ENCODE measurements at regions not wholly inside any gene's neighbourhood (a gene's known extent, or its start where the extent isn't known, plus 50 kb on each side); places are given as distances from the start of the nearest gene placed in this dataset.
"Not testable (repeated sequence)": the region's sequence is repeated elsewhere in the genome, so short reads cannot be mapped to it uniquely, and the experiment has no call there.

- Histone ChIP-seq H3K36me3 (ENCODE audit: control insufficient read depth, insufficient read depth, low read length) (no peaks in the 10 kb centered on the region), H3K9me3 (ENCODE audit: control insufficient read depth, insufficient read depth, low read depth, low read length) (no peaks in the 10 kb centered on the region), H3K4me1 (ENCODE audit: control insufficient read depth, insufficient read depth, low read length) (no peaks in the 10 kb centered on the region), H3K27me3 (ENCODE audit: control insufficient read depth, insufficient read depth, low read length) (no peaks in the 10 kb centered on the region), H3K27ac (ENCODE audit: low read depth, low read length) (no peak overlapping the region), H3K9ac (ENCODE audit: low read length) (no peak overlapping the region), H3K4me3 (ENCODE audit: low read depth, low read length) (no peak overlapping the region)
Observed at GRCh38 chr3:147240581-147240980, 165.8 kb downstream of the ZIC4 start.

- Histone ChIP-seq H3K27me3 (ENCODE audit: control insufficient read depth, insufficient read depth, low read length) (no peaks in the 10 kb centered on the region), H3K4me1 (ENCODE audit: control insufficient read depth, insufficient read depth, low read length) (no peaks in the 10 kb centered on the region), H3K4me3 (ENCODE audit: low read depth, low read length) (no peak overlapping the region), H3K36me3 (ENCODE audit: control insufficient read depth, insufficient read depth, low read length) (no peaks in the 10 kb centered on the region), H3K27ac (ENCODE audit: low read depth, low read length) (no peak overlapping the region), H3K9me3 (ENCODE audit: control insufficient read depth, insufficient read depth, low read depth, low read length) (no peaks in the 10 kb centered on the region), H3K9ac (ENCODE audit: low read length) (no peak overlapping the region)
Observed at GRCh38 chr3:147237991-147238390, 168.4 kb downstream of the ZIC4 start.

GRCh38 chr3:147231980-147232379, 174.4 kb downstream of the ZIC4 start:
- H3K9me3 ChIP-seq (ENCODE audit: control insufficient read depth, insufficient read depth, low read depth, low read length); H3K36me3 ChIP-seq (ENCODE audit: control insufficient read depth, insufficient read depth, low read length); H3K4me3 ChIP-seq (ENCODE audit: low read depth, low read length); H3K27me3 ChIP-seq (ENCODE audit: control insufficient read depth, insufficient read depth, low read length); H3K27ac ChIP-seq (ENCODE audit: low read depth, low read length); H3K9ac ChIP-seq (ENCODE audit: low read length); H3K4me1 ChIP-seq (ENCODE audit: control insufficient read depth, insufficient read depth, low read length): not testable (repeated sequence)

GRCh38 chr3:147231111-147231510, 175.2 kb downstream of the ZIC4 start:
- peaks cover 4% of the 10 kb centered on the region; the same call in 1 of the 2 replicates for H3K9me3 ChIP-seq (ENCODE audit: control insufficient read depth, insufficient read depth, low read depth, low read length)
- no peaks in the 10 kb centered on the region for H3K36me3 ChIP-seq (ENCODE audit: control insufficient read depth, insufficient read depth, low read length)
- no peak overlapping the region for H3K4me3 ChIP-seq (ENCODE audit: low read depth, low read length)
- no peaks in the 10 kb centered on the region for H3K27me3 ChIP-seq (ENCODE audit: control insufficient read depth, insufficient read depth, low read length)
- no peaks in the 10 kb centered on the region for H3K4me1 ChIP-seq (ENCODE audit: control insufficient read depth, insufficient read depth, low read length)
- no peak overlapping the region for H3K9ac ChIP-seq (ENCODE audit: low read length)
- no peak overlapping the region for H3K27ac ChIP-seq (ENCODE audit: low read depth, low read length)

GRCh38 chr3:147222291-147222690, 184.1 kb downstream of the ZIC4 start:
- H3K27ac ChIP-seq (ENCODE audit: low read depth, low read length), result no peak overlapping the region
- no peak overlapping the region for H3K4me3 ChIP-seq (ENCODE audit: low read depth, low read length)
- no peaks in the 10 kb centered on the region for H3K4me1 ChIP-seq (ENCODE audit: control insufficient read depth, insufficient read depth, low read length)
- no peaks in the 10 kb centered on the region for H3K36me3 ChIP-seq (ENCODE audit: control insufficient read depth, insufficient read depth, low read length)
- no peak overlapping the region for H3K9ac ChIP-seq (ENCODE audit: low read length)
- H3K27me3 ChIP-seq (ENCODE audit: control insufficient read depth, insufficient read depth, low read length), result no peaks in the 10 kb centered on the region
- no peaks in the 10 kb centered on the region for H3K9me3 ChIP-seq (ENCODE audit: control insufficient read depth, insufficient read depth, low read depth, low read length)

- no peaks in the 10 kb centered on the region for H3K27me3 ChIP-seq (ENCODE audit: control insufficient read depth, insufficient read depth, low read length)
- H3K36me3 ChIP-seq (ENCODE audit: control insufficient read depth, insufficient read depth, low read length), result no peaks in the 10 kb centered on the region
- no peak overlapping the region for H3K9ac ChIP-seq (ENCODE audit: low read length)
- H3K27ac ChIP-seq (ENCODE audit: low read depth, low read length), result no peak overlapping the region
- H3K4me1 ChIP-seq (ENCODE audit: control insufficient read depth, insufficient read depth, low read length), result no peaks in the 10 kb centered on the region
- H3K4me3 ChIP-seq (ENCODE audit: low read depth, low read length), result no peak overlapping the region
- H3K9me3 ChIP-seq (ENCODE audit: control insufficient read depth, insufficient read depth, low read depth, low read length), result no peaks in the 10 kb centered on the region
Observed at GRCh38 chr3:147218965-147219364, 187.4 kb downstream of the ZIC4 start.

GRCh38 chr3:147216143-147216673, 190.1 kb downstream of the ZIC4 start:
- Histone ChIP-seq H3K27ac (ENCODE audit: low read depth, low read length) (no peak overlapping the region), H3K36me3 (ENCODE audit: control insufficient read depth, insufficient read depth, low read length) (no peaks in the 10 kb centered on the region), H3K9me3 (ENCODE audit: control insufficient read depth, insufficient read depth, low read depth, low read length) (no peaks in the 10 kb centered on the region), H3K9ac (ENCODE audit: low read length) (no peak overlapping the region), H3K4me3 (ENCODE audit: low read depth, low read length) (no peak overlapping the region), H3K27me3 (ENCODE audit: control insufficient read depth, insufficient read depth, low read length) (no peaks in the 10 kb centered on the region), H3K4me1 (ENCODE audit: control insufficient read depth, insufficient read depth, low read length) (no peaks in the 10 kb centered on the region)

- no peaks in the 10 kb centered on the region for H3K36me3 ChIP-seq (ENCODE audit: control insufficient read depth, insufficient read depth, low read length)
- H3K9me3 ChIP-seq (ENCODE audit: control insufficient read depth, insufficient read depth, low read depth, low read length), result no peaks in the 10 kb centered on the region
- H3K4me1 ChIP-seq (ENCODE audit: control insufficient read depth, insufficient read depth, low read length), result no peaks in the 10 kb centered on the region
- no peak overlapping the region for H3K27ac ChIP-seq (ENCODE audit: low read depth, low read length)
- no peaks in the 10 kb centered on the region for H3K27me3 ChIP-seq (ENCODE audit: control insufficient read depth, insufficient read depth, low read length)
- H3K9ac ChIP-seq (ENCODE audit: low read length), result no peak overlapping the region
- H3K4me3 ChIP-seq (ENCODE audit: low read depth, low read length), result no peak overlapping the region
Observed at GRCh38 chr3:147215660-147216059, 190.7 kb downstream of the ZIC4 start.

- Histone ChIP-seq H3K27me3 (ENCODE audit: control insufficient read depth, insufficient read depth, low read length) (no peaks in the 10 kb centered on the region), H3K36me3 (ENCODE audit: control insufficient read depth, insufficient read depth, low read length) (no peaks in the 10 kb centered on the region), H3K27ac (ENCODE audit: low read depth, low read length) (no peak overlapping the region), H3K4me3 (ENCODE audit: low read depth, low read length) (no peak overlapping the region), H3K9me3 (ENCODE audit: control insufficient read depth, insufficient read depth, low read depth, low read length) (no peaks in the 10 kb centered on the region), H3K4me1 (ENCODE audit: control insufficient read depth, insufficient read depth, low read length) (no peaks in the 10 kb centered on the region), H3K9ac (ENCODE audit: low read length) (no peak overlapping the region)
Observed at GRCh38 chr3:147213633-147214032, 192.7 kb downstream of the ZIC4 start.

GRCh38 chr3:147210676-147211075, 195.7 kb downstream of the ZIC4 start:
- no peaks in the 10 kb centered on the region for H3K4me1 ChIP-seq (ENCODE audit: control insufficient read depth, insufficient read depth, low read length)
- H3K9me3 ChIP-seq (ENCODE audit: control insufficient read depth, insufficient read depth, low read depth, low read length), result no peaks in the 10 kb centered on the region
- H3K4me3 ChIP-seq (ENCODE audit: low read depth, low read length), result no peak overlapping the region
- no peak overlapping the region for H3K9ac ChIP-seq (ENCODE audit: low read length)
- no peaks in the 10 kb centered on the region for H3K36me3 ChIP-seq (ENCODE audit: control insufficient read depth, insufficient read depth, low read length)
- H3K27me3 ChIP-seq (ENCODE audit: control insufficient read depth, insufficient read depth, low read length), result no peaks in the 10 kb centered on the region
- H3K27ac ChIP-seq (ENCODE audit: low read depth, low read length), result no peak overlapping the region

- Histone ChIP-seq H3K9ac (ENCODE audit: low read length) (no peak overlapping the region), H3K36me3 (ENCODE audit: control insufficient read depth, insufficient read depth, low read length) (no peaks in the 10 kb centered on the region), H3K27me3 (ENCODE audit: control insufficient read depth, insufficient read depth, low read length) (no peaks in the 10 kb centered on the region), H3K27ac (ENCODE audit: low read depth, low read length) (no peak overlapping the region), H3K4me3 (ENCODE audit: low read depth, low read length) (no peak overlapping the region), H3K9me3 (ENCODE audit: control insufficient read depth, insufficient read depth, low read depth, low read length) (no peaks in the 10 kb centered on the region), H3K4me1 (ENCODE audit: control insufficient read depth, insufficient read depth, low read length) (no peaks in the 10 kb centered on the region)
Observed at GRCh38 chr3:147201086-147201485, 205.3 kb downstream of the ZIC4 start.

- no peak overlapping the region for H3K27ac ChIP-seq (ENCODE audit: low read depth, low read length)
- no peak overlapping the region for H3K4me3 ChIP-seq (ENCODE audit: low read depth, low read length)
- H3K4me1 ChIP-seq (ENCODE audit: control insufficient read depth, insufficient read depth, low read length), result no peaks in the 10 kb centered on the region
- no peak overlapping the region for H3K9ac ChIP-seq (ENCODE audit: low read length)
- no peaks in the 10 kb centered on the region for H3K9me3 ChIP-seq (ENCODE audit: control insufficient read depth, insufficient read depth, low read depth, low read length)
- no peaks in the 10 kb centered on the region for H3K27me3 ChIP-seq (ENCODE audit: control insufficient read depth, insufficient read depth, low read length)
- no peaks in the 10 kb centered on the region for H3K36me3 ChIP-seq (ENCODE audit: control insufficient read depth, insufficient read depth, low read length)
Observed at GRCh38 chr3:147200545-147200944, 205.8 kb downstream of the ZIC4 start.
